Small intestine (tissue), 7 donors: ENCODE measurements at regions not wholly inside any gene's neighbourhood (a gene's known extent, or its start where the extent isn't known, plus 50 kb on each side); places are given as distances from the start of the nearest gene placed in this dataset.
A peak's percentile ranks its signal among the peaks of the same experiment; 100 is the strongest.

ENCODE experiments used
- DNase-seq, 2 donors: peaks; one replicate each; pipeline versions ENCODE4 v3.0.0 to v3.0.0-alpha.2; 2013
- FAIRE-seq: peaks from 2 replicates; lab custom pipeline; 2012; peaks lifted over from hg19 to GRCh38; lab: Jason Lieb, UNC
- H3K27ac ChIP-seq, 3 donors: one replicate each; pipeline ENCODE4 v1.5.1; 2013; ENCODE audit warnings: low read length in 2 of 3, mild to moderate bottlenecking in 2 of 3, control low read depth in 1 of 3, inconsistent platforms in 1 of 3, low read depth in 1 of 3, moderate library complexity in 1 of 3
- H3K27me3 ChIP-seq, 3 donors: one replicate each; pipeline ENCODE4 v1.6.1; 2013; ENCODE audit warnings: low read length in 3 of 3, inconsistent platforms in 1 of 3; ENCODE audit not compliant: control insufficient read depth in 3 of 3, insufficient read depth in 3 of 3
- H3K36me3 ChIP-seq, 3 donors: one replicate each; pipeline ENCODE4 v1.6.1; 2013; ENCODE audit warnings: low read length in 3 of 3, inconsistent platforms in 1 of 3, low read depth in 1 of 3, mild to moderate bottlenecking in 1 of 3, moderate library complexity in 1 of 3; ENCODE audit not compliant: control insufficient read depth in 3 of 3, insufficient read depth in 2 of 3
- H3K4me1 ChIP-seq, 3 donors: one replicate each; pipeline ENCODE4 v1.6.1; 2013; ENCODE audit warnings: low read length in 2 of 3, inconsistent platforms in 1 of 3, low read depth in 1 of 3, mild to moderate bottlenecking in 1 of 3, moderate library complexity in 1 of 3; ENCODE audit not compliant: control insufficient read depth in 3 of 3, insufficient read depth in 2 of 3
- H3K4me3 ChIP-seq, 3 donors: one replicate each; pipeline ENCODE4 v1.5.1; 2013; ENCODE audit warnings: low read length in 3 of 3, control low read depth in 1 of 3, inconsistent platforms in 1 of 3, low read depth in 1 of 3, mild to moderate bottlenecking in 1 of 3, moderate library complexity in 1 of 3
- H3K9me3 ChIP-seq, 2 donors: one replicate each; pipeline ENCODE4 v1.6.1; 2013; ENCODE audit warnings: low read depth in 1 of 2, low read length in 1 of 2; ENCODE audit not compliant: control insufficient read depth in 2 of 2, insufficient read depth in 1 of 2
- WGBS, 3 donors: extraction: QIAGEN DNeasy Blood & Tissue Kit; methylation state at CpG; one replicate each; pipeline ENCODE4 v1.1.7; 2013; 5-methylcytosine and 5-hydroxymethylcytosine counted together
- donor health status: healthy with polysubstance abuse.
- donor health status: control.
- donor health status: control.
- donor health status: Bipolar disorder and iron deficiency.
- donor health status: healthy.

DNA sequence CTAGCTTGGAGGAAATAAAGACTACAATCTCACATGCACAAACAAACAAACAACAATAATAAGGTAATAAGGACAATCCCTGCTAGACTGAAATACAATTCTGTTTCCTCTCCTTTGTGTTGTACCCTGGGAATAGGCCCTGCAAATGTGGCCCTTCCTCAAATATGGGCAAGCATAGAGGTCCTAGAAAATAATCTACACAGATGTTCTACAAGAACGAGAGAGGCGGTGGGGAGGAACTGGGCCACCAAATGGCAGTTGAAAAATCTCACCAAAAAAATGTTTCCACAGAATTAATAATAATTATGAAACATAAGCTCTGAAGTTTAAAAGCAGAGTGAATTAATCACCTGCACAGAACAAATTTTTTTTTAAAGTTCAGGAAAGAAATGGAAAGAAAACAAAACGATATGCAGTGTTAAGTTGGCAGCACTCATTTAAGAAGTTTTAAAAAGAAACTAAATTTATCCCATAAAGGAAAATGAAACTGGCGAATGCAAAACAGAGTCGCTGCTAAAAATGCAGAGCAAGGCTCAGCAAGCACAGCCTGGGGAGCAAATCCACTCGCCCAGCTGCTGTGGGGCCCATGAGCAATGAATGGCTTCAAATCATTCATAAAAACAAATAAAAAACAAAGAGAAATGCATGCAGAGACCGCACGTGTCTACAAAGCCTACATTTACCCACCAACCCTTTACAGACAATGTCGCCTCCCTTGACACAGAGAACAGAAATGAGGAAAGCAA, 475.4 kb downstream of the OCA2 start:
- Histone ChIP-seq H3K4me3 (no peak overlapping the region), H3K27me3 (no peaks in the 10 kb centered on the region), H3K27ac (no peak overlapping the region), H3K36me3 (no peaks in the 10 kb centered on the region), H3K9me3 (no peaks in the 10 kb centered on the region), H3K4me1 (no peaks in the 10 kb centered on the region)
- DNase-seq (no peak), FAIRE-seq (no peak)
- WGBS, 3 donors, result 80 to 84% (median 81%) methylated on average over 9 of the region's 9 CpGs

DNA sequence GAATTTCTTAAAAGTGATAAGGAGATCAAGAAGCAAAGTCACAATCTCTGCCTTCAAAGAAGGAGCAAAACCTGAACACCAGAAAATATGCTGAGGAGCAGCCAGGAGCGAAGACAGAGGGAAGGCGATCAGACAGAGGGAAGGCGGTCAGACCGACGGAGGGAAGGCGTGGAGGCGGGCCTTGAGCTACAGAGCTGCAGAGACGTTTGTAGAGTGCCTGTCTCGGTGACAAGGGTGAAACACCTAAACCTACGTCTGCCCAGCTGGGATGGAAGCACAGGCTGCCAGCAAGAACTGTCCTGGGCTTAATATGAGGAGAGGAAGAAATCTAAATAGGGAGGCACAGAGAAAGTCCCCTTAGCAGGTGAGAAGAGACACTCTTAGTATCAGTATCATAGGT, 476.0 kb downstream of the OCA2 start:
- Histone ChIP-seq H3K27ac (no peak overlapping the region), H3K36me3 (no peaks in the 10 kb centered on the region), H3K9me3 (no peaks in the 10 kb centered on the region), H3K27me3 (no peaks in the 10 kb centered on the region), H3K4me3 (no peak overlapping the region), H3K4me1 (no peaks in the 10 kb centered on the region)
- FAIRE-seq (no peak), DNase-seq (peak in 1 of 2 donors; percentile 7)
- WGBS, 3 donors, result 68 to 72% (median 69%) methylated on average over 10 of the region's 10 CpGs

DNA sequence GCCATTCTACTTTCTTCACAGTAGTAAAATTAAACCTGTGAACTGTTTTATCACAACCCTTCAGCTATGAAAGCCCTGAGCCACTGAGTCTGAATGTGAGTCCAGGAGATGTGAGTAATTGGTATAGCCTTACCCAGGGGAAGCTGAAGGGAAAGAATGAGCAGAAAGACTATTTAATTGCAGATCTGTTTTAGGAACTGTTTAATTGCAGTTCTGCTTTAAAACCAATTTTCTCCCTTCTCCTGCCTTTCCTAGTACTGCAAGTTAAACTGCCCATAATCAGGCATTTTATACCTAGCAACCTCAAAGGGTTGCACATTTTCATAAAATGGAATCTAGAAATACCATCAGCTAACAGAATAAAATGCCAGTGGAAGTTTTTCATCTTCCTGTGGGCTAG, 476.7 kb downstream of the OCA2 start:
- DNase-seq (no peak), FAIRE-seq (no peak)
- no peaks in the 10 kb centered on the region for H3K9me3 ChIP-seq
- H3K27me3 ChIP-seq, result no peaks in the 10 kb centered on the region
- no peaks in the 10 kb centered on the region for H3K4me1 ChIP-seq
- no peak overlapping the region for H3K27ac ChIP-seq
- H3K4me3 ChIP-seq, result no peak overlapping the region
- H3K36me3 ChIP-seq, result no peaks in the 10 kb centered on the region

DNA sequence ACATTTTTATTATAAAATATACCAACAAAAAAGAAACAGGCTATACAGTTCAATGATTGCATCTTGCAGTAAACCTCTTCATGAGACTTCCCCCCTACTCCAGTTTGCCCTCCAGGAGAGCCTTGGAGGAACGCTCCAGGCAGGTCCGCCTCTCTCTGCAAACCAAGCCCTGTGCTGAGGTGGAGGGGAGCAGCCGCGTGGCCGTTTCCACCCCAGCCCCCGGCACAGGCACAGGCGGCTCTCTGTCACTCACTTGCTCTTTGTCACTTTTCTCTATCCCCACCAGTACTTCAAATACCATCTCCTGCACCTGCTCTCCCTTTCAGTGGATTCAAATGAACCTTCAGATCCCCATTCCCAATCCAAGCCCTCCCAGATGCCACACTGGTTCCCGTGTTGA, 479.9 kb downstream of the OCA2 start:
- Histone ChIP-seq H3K36me3 (no peaks in the 10 kb centered on the region), H3K4me1 (no peaks in the 10 kb centered on the region), H3K4me3 (no peak overlapping the region), H3K9me3 (no peaks in the 10 kb centered on the region), H3K27ac (no peak overlapping the region), H3K27me3 (no peaks in the 10 kb centered on the region)
- DNase-seq (no peak), FAIRE-seq (no peak)
- 84 to 86% (median 85%) methylated on average over 8 of the region's 8 CpGs for WGBS, 3 donors

DNA sequence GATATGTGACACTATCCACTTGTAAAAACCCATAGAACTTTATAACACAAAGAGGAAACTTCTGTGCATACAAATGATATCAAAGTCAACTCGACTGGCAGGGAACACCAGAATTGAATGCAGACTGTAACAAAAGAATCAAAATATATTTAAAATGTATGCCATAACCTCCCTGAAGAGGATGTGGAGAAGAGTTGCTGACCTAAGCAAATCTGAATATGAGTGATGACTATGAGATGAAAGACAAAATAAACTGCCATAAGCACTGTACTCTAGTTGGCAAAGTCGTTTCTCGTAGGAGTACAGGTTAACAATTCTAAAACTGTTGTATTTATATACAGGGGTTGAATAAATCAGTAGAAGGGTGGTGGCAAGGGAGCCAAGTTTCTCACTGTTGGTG, 482.1 kb downstream of the OCA2 start:
- Histone ChIP-seq H3K36me3 (no peaks in the 10 kb centered on the region), H3K27me3 (no peaks in the 10 kb centered on the region), H3K4me1 (no peaks in the 10 kb centered on the region), H3K27ac (no peak overlapping the region), H3K4me3 (no peak overlapping the region), H3K9me3 (no peaks in the 10 kb centered on the region)
- FAIRE-seq (no peak), DNase-seq (no peak)
- 71 to 77% (median 72%) methylated on average over 3 of the region's 3 CpGs for WGBS, 3 donors

DNA sequence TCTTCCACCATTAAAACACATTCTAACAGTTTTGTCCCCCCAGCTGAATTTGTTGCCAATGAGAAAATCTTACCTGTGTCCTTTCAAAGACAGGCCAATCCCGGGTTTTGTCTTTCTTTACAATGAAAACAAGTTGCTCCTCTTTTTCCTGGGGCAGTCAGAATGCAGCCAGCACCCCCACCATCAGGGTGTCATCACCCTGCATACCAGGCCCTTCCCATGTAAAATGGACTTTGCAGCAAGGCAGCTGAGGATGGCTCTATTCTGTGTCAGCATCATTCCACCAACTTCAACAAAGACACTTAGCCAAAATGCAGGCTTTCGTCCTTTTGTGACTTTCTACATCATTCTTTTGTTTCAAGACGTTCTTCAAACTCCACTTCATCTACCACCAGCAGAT, 490.9 kb downstream of the OCA2 start:
- no peak for FAIRE-seq
- no peak for DNase-seq
- H3K27me3 ChIP-seq, result no peaks in the 10 kb centered on the region
- WGBS, 3 donors, result 45 to 69% (median 46%) methylated on average over 3 of the region's 3 CpGs
- H3K4me3 ChIP-seq, result no peak overlapping the region
- H3K9me3 ChIP-seq, result peaks cover 3 to 12% of the 10 kb centered on the region in 2 donors
- H3K27ac ChIP-seq, result no peak overlapping the region
- no peaks in the 10 kb centered on the region for H3K36me3 ChIP-seq
- no peaks in the 10 kb centered on the region for H3K4me1 ChIP-seq

DNA sequence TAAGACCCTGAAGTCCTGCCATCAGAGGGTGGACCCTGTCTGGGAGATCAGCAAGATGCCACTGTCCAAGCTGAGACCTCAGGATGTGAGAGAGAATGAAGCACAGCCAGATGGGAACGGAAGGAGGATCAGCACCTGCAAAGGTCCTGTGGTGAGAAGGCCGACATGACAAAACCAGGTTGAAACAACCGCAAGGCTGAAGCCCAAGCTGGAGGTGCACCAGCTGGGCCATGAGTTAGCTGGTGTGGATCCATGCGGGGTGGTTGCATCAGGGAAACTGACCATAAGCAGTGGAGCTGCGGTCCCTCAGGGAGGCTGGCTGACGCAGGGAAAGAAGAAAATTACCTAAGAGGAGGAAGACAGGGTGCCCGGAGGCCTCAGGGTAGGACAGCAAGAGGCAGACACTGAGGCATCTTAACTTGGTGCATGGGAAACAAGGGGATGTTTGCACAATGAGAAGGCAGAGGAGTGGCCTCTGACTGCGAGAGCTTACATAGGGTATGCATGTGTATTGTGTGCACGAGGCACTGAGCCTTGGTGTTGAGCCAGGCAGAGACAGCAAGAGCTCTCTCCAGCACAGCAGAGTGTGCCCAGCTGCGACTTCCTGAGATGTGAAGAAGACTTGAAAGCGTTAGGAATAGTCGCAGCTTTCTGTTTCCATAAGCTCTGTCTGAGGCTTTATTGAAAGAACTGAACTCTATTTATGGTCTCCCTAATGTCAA, 497.7 kb downstream of the OCA2 start:
- Histone ChIP-seq H3K36me3 (no peaks in the 10 kb centered on the region), H3K9me3 (peaks cover 4 to 14% of the 10 kb centered on the region in 2 donors), H3K4me3 (no peak overlapping the region), H3K27me3 (no peaks in the 10 kb centered on the region), H3K4me1 (no peaks in the 10 kb centered on the region), H3K27ac (no peak overlapping the region)
- no peak for DNase-seq
- FAIRE-seq, result no peak
- WGBS, 3 donors, result 57 to 70% (median 67%) methylated on average over 12 of the region's 12 CpGs

DNA sequence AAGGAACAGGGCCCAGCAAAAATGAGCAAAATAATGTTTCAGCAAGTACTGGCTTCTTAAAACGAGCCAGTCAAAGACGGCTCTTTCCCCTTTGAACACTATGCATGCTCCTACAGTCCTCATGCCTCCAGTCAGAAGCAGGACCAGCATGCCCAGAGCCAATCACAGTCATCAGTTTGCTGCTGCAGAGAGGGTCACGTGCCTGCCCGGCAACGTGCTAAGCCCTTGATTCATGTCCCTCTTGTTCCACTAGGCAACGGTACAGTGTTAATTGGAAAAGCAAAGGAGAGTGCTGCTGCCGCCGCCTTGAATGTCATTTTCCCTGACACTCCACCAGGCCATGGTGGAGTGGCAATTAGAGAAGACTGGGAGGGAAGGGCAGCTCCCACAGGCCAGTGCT, 500.1 kb downstream of the OCA2 start:
- FAIRE-seq (no peak), DNase-seq (no peak)
- H3K4me3 ChIP-seq, result no peak overlapping the region
- H3K36me3 ChIP-seq, result no peaks in the 10 kb centered on the region
- H3K27ac ChIP-seq, result no peak overlapping the region
- H3K4me1 ChIP-seq, result no peaks in the 10 kb centered on the region
- WGBS, 3 donors, result 78 to 86% (median 83%) methylated on average over 8 of the region's 8 CpGs
- H3K9me3 ChIP-seq, result peaks cover 1 to 6% of the 10 kb centered on the region in 2 donors
- H3K27me3 ChIP-seq, result no peaks in the 10 kb centered on the region
